Fibroblast of mammary gland (primary cell): ENCODE measurements at regions not wholly inside any gene's neighbourhood (a gene's known extent, or its start where the extent isn't known, plus 50 kb on each side); places are given as distances from the start of the nearest gene placed in this dataset.

Experiments
- DNase-seq: peaks from one replicate; pipeline ENCODE4 v3.0.0-alpha.2; 2010; ENCODE audit warnings: low read depth
- H3K4me3 ChIP-seq: 2 replicates; pipeline ENCODE4 v1.5.1; 2011; ENCODE audit warnings: low read depth, mild to moderate bottlenecking, low read length, moderate library complexity; ENCODE audit not compliant: control insufficient read depth
- TF ChIP-seq, protein P1 (sequence below): conservative IDR thresholded peaks from 2 replicates; pipeline ENCODE4 v1.5.1; 2011; ENCODE audit warnings: low read depth, low read length, inconsistent platforms; ENCODE audit not compliant: control insufficient read depth, insufficient read depth

DNA sequence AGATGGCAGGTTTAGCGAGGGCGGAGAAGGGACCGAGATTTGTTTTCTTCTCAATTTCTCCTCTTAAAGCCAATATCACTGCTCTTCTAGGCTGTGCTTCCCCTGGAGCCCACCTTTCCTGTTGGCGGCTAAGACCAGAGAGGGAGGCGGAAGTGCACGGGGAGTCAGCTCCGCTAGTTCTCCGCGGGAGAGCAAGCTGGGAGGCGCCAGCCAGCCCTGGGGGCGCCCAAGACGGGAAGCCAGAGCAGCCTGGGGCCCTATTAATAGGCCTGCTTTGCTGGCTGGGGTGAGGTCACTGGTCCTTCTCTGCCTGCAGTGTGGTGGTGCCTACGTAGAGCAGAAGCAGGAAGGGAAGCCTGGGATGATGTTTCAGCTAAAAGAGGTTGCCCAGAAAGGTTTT lies 61.6 kb downstream of the LSM5 start:
- no peak overlapping the region for H3K4me3 ChIP-seq
- no peak for DNase-seq
- TF ChIP-seq, protein P1, sequence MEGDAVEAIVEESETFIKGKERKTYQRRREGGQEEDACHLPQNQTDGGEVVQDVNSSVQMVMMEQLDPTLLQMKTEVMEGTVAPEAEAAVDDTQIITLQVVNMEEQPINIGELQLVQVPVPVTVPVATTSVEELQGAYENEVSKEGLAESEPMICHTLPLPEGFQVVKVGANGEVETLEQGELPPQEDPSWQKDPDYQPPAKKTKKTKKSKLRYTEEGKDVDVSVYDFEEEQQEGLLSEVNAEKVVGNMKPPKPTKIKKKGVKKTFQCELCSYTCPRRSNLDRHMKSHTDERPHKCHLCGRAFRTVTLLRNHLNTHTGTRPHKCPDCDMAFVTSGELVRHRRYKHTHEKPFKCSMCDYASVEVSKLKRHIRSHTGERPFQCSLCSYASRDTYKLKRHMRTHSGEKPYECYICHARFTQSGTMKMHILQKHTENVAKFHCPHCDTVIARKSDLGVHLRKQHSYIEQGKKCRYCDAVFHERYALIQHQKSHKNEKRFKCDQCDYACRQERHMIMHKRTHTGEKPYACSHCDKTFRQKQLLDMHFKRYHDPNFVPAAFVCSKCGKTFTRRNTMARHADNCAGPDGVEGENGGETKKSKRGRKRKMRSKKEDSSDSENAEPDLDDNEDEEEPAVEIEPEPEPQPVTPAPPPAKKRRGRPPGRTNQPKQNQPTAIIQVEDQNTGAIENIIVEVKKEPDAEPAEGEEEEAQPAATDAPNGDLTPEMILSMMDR = no peak

DNA sequence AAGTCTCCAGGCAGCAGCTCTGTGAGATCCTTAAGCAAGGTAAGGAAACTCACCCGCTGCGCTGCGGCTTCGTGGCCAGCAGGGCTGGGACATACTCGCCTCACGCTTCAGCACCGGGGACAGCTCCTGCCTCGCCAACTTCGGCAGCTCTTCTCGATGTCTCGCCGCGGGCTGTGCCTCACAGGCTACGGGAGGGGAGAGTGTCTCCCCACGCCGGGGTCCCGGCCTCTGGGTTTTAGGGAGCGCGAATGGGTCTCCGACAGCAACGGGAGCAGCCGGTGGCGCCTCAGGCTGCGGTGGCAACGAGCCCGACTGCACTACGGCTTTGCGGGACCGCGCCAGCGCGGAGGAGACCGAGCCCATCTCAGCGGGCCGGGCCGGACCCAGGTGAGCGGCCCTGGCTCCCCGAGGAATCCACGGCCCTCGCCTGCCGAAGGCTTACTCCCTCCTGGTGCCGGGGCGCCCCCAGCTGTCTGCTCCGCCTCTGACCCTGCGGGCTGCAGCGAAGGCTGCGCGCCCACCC lies 62.4 kb downstream of the LSM5 start:
- no peak overlapping the region for H3K4me3 ChIP-seq
- peak; percentile 75 for DNase-seq
- TF ChIP-seq, protein P1 = peak; percentile 48

DNA sequence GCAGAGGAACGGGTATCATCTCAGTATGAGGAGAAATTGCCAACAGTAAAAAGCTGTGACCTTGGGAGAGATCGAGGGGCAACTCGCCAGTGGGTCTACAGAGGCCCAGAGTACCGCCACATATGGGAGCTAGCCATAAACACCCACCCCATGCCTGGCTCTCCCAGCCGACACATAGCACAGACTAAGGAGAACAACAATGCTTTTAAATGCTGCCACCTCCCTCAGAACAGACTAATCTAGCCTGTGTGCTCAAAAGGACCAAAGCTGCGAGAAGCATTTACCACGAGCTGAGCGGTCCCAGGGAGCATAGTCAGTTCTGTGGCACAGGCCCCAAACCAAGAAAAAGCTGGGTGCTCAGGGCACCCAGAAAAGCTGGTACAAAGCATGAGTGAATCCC lies 73.3 kb downstream of the LSM5 start:
- TF ChIP-seq, protein P1 = no peak

DNA sequence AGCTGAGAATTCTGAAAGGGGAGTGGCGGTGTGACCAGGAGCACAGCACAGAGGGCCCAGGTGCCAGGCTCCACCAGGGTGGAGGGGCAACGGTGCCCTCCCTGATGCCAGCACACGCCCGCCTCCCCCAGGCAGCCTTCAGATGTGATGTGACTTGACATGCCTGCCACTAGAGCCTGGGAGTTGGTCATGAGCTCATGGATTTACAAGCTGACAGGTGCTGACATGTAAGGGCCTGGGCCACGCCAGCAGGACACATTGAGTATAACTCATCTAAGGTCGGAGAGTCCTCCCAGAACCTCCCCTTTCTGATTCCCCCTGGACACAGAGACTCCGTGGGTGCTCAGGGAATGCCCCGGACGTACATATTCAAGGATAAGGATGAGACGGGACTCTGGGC lies 74.2 kb downstream of the LSM5 start:
- H3K4me3 ChIP-seq = no peak overlapping the region
- no peak for DNase-seq
- TF ChIP-seq, protein P1 = no peak

More for the DNA sequence above, 73.3 kb downstream of the LSM5 start:
- H3K4me3 ChIP-seq = no peak overlapping the region
- DNase-seq = no peak

DNA sequence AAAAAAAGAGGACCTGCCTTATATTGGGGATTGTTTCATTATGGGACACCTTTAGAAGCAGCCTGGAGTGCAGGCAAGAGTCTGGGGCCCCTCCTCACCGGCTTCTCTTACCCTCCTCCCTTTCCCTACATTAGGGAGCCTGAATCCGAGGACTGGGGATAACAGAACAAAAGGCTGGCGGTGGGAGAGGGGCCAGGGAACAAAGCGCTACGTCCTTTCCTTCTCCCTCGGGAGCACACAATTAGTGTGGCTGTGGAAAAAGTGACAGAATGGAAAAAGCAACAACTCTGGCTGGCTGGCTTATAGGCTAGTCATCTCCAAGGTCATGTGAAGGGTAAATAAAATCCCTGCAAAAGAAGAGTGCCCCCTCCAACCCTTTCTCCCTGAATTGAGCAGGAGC lies 74.7 kb downstream of the LSM5 start:
- DNase-seq = no peak
- H3K4me3 ChIP-seq = no peak overlapping the region
- TF ChIP-seq, protein P1 = no peak

DNA sequence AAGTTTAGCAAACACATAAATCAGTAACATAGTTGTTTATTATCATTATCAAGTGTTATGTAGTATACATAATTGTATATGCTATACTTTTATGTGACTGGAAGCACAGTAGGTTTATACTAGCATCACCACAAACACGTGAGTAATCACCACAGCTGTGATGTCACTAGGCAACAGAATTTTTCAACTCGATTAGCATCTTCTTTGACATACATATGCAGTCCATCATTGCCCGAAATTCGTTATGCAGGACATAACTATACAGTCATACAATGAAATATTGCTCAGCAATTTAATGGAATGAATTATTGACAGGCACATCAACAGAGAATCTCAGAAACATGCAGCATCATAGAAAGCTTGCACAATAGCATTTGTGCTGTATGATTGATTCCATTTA lies 77.7 kb downstream of the LSM5 start:
- TF ChIP-seq, protein P1 = no peak
- DNase-seq = no peak
- H3K4me3 ChIP-seq = no peak overlapping the region

DNA sequence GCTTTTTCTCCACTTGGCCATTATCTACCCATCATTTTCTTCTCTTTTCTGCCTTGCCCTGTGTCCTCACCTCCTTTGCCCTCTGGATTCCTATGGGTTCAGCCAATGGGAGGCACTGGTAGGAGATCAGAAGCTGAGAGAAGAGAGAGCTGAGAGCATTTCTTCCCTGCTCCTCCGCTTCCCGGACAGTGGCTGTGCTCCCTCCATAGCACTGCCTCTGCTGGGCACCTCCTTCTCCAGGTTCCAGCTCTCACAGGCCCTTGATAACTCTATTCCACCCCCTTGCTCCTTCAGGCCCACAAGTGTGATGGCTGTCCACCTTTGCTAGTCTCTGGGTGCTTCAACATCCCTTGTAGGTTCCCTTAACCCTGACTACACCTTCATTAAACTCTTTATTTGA lies 79.6 kb downstream of the LSM5 start:
- DNase-seq = no peak

More for the DNA sequence above, 79.6 kb downstream of the LSM5 start:
- H3K4me3 ChIP-seq = no peak overlapping the region
- TF ChIP-seq, protein P1 = no peak
